Anterior cingulate cortex (tissue), 58 donors: ENCODE measurements at regions not wholly inside any gene's neighbourhood (a gene's known extent, or its start where the extent isn't known, plus 50 kb on each side); places are given as distances from the start of the nearest gene placed in this dataset.
"Not testable (repeated sequence)": the region's sequence is repeated elsewhere in the genome, so short reads cannot be mapped to it uniquely, and the experiment has no call there.

Experiments used
- DNase-seq, 58 donors: peaks; one replicate each; lab custom pipeline; 2025; lab: John Stamatoyannopoulos, UW

GRCh38 chrX:42832764-42833549 lies 55.0 kb upstream of the PPP1R2C start:
- no peak for DNase-seq

GRCh38 chrX:42833550-42833940 lies 55.6 kb upstream of the PPP1R2C start:
- not testable (repeated sequence) for DNase-seq

- no peak for DNase-seq
Measured at GRCh38 chrX:42837101-42837726, 59.3 kb upstream of the PPP1R2C start.

- DNase-seq: no peak
Measured at GRCh38 chrX:42837747-42838146, 59.8 kb upstream of the PPP1R2C start.

- DNase-seq: no peak
Measured at GRCh38 chrX:42839632-42840031, 61.7 kb upstream of the PPP1R2C start.

GRCh38 chrX:42846741-42847140 lies 68.8 kb upstream of the PPP1R2C start:
- DNase-seq: no peak

GRCh38 chrX:42855259-42855658 lies 77.3 kb upstream of the PPP1R2C start:
- DNase-seq: no peak

GRCh38 chrX:42857766-42858165 lies 79.8 kb upstream of the PPP1R2C start:
- DNase-seq: no peak

GRCh38 chrX:42869011-42869410 lies 91.0 kb upstream of the PPP1R2C start:
- no peak for DNase-seq

- no peak for DNase-seq
Measured at GRCh38 chrX:42869659-42870476, 91.9 kb upstream of the PPP1R2C start.

GRCh38 chrX:42886519-42886918 lies 108.6 kb upstream of the PPP1R2C start:
- no peak for DNase-seq

GRCh38 chrX:42900947-42901346 lies 123.0 kb upstream of the PPP1R2C start:
- DNase-seq: no peak

- DNase-seq: no peak
Measured at GRCh38 chrX:42902513-42902912, 124.5 kb upstream of the PPP1R2C start.

GRCh38 chrX:42920752-42921151 lies 142.8 kb upstream of the PPP1R2C start:
- no peak for DNase-seq

GRCh38 chrX:42930071-42930470 lies 152.1 kb upstream of the PPP1R2C start:
- no peak for DNase-seq

- DNase-seq: no peak
Measured at GRCh38 chrX:42930951-42931350, 153.0 kb upstream of the PPP1R2C start.

- DNase-seq: no peak
Measured at GRCh38 chrX:42933187-42933586, 155.2 kb upstream of the PPP1R2C start.

GRCh38 chrX:42934020-42934726 lies 156.2 kb upstream of the PPP1R2C start:
- DNase-seq: no peak

GRCh38 chrX:42941671-42942070 lies 163.7 kb upstream of the PPP1R2C start:
- no peak for DNase-seq

- DNase-seq: no peak
Measured at GRCh38 chrX:42943051-42943974, 165.3 kb upstream of the PPP1R2C start.
